ENCODE measurements at regions not wholly inside any gene's neighbourhood (a gene's known extent, or its start where the extent isn't known, plus 50 kb on each side); places are given as distances from the start of the nearest gene placed in this dataset.

DNA sequence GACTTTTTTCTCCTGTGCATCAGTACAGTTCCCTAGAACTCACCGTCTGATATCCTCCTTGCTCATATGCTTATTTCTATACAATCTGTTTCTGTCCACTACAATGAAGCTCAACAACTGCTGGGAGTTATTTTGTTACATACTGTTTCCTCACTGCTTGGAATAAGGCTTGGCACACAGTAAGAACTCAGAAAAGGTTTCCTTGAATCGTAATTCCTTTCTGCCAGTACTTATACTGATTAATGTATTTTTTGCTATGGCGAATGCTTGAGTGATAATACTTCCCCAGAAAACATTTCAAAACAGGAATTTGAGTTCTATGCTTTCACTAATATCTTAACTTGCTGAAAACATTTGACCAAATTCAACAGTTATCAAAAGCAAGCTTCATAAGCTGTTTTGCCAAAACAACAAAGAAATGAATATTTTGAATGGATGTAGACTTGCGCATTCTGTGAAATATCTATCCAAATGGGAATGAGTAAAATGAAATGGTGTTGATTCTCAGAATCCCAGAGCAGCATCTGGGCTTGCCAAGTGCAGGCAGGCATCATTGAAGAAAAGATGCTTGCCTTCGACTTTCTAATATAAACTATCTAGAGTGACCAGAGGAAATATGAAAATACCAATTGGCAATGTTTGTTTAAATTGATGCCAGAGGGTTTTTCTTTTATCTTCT lies 286.3 kb downstream of the RAP2B start:
- DNase-seq, result no peak
- intact Hi-C loops (cut with micrococcal nuclease), result loop anchor here (10.0 kb wide), 1 partner anchor 317 kb away; no protein-coding TSS in a partner anchor
- Mint-ChIP-seq H3K4me1 (no peaks in the 10 kb centered on the region), H3K27me3 (no peaks in the 10 kb centered on the region), H3K4me3 (no peak overlapping the region), H3K36me3 (ENCODE audit: low read depth) (no peaks in the 10 kb centered on the region), H3K27ac (no peak overlapping the region), H3K9me3 (no peaks in the 10 kb centered on the region)
- ATAC-seq (ENCODE audit: low read depth), result no peak
- ChIA-PET POLR2A (no interaction called here), CTCF (no interaction called here)
- TF ChIP-seq, protein P1, sequence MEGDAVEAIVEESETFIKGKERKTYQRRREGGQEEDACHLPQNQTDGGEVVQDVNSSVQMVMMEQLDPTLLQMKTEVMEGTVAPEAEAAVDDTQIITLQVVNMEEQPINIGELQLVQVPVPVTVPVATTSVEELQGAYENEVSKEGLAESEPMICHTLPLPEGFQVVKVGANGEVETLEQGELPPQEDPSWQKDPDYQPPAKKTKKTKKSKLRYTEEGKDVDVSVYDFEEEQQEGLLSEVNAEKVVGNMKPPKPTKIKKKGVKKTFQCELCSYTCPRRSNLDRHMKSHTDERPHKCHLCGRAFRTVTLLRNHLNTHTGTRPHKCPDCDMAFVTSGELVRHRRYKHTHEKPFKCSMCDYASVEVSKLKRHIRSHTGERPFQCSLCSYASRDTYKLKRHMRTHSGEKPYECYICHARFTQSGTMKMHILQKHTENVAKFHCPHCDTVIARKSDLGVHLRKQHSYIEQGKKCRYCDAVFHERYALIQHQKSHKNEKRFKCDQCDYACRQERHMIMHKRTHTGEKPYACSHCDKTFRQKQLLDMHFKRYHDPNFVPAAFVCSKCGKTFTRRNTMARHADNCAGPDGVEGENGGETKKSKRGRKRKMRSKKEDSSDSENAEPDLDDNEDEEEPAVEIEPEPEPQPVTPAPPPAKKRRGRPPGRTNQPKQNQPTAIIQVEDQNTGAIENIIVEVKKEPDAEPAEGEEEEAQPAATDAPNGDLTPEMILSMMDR (IDR thresholded peaks at IDR 0.05), result no peak

DNA sequence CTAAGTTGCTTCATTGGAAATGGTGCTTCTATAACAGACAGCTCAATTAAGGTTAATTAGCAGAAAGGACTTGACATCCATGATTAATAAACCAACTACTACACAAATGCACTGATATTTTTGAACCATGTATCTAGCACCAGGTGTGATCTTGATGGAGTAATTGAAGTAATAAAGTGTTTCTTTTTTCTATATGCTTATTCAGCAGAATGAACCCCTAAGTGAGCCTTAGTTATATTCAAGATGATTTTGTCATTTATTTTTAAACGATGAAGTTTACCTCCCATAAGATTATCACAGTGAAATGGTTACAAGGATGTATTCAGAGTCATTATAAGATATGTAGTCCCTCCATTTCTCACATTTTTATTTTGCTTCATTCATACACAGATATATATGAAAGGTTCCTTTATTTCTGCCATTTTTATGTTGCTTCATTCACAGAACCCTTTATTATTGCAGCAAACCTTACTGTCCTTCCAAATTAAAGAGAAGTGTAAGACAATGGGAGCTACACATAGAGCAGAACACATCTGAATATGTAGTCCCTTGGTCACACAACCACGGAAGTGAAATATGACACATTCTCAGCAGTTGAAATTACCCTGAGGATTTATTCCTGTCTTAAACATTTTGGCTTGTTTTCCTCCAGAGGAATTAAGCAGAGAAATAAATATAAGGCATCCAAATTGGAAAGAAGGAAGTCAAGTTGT lies 295.0 kb downstream of the RAP2B start:
- intact Hi-C loops (cut with micrococcal nuclease), result no loop called here
- no peak for DNase-seq
- ChIA-PET POLR2A (no interaction called here), CTCF (no interaction called here)
- Mint-ChIP-seq H3K4me3 (no peak overlapping the region), H3K4me1 (no peaks in the 10 kb centered on the region), H3K36me3 (ENCODE audit: low read depth) (no peaks in the 10 kb centered on the region), H3K9me3 (no peaks in the 10 kb centered on the region), H3K27me3 (no peaks in the 10 kb centered on the region), H3K27ac (no peak overlapping the region)
- TF ChIP-seq, protein P1 (IDR thresholded peaks at IDR 0.05), result no peak
- ATAC-seq (ENCODE audit: low read depth), result no peak

DNA sequence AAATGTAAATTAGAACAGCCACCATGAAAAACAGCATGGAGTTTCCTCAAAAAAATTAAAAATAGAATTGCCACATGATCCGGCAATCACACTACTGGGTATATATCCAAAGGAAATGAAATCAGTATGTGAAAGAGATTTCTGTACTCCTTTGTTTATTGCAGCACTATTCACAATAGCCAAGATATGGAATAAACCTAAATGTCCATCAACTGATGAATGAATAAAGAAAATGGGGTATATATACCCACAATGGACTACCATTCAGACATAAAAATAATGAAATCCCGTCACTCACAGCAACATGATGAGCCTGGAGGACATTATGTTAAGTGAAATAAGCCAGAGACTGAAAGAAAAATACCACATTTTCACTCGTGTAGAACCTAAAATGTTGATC lies 296.9 kb downstream of the RAP2B start:
- Mint-ChIP-seq H3K36me3 (ENCODE audit: low read depth) (no peaks in the 10 kb centered on the region), H3K9me3 (no peaks in the 10 kb centered on the region), H3K27me3 (no peaks in the 10 kb centered on the region), H3K4me1 (peaks cover 1% of the 10 kb centered on the region), H3K4me3 (no peak overlapping the region), H3K27ac (no peak overlapping the region)
- ChIA-PET CTCF (no interaction called here), POLR2A (no interaction called here)
- no peak for DNase-seq
- TF ChIP-seq, protein P1 (IDR thresholded peaks at IDR 0.05), result no peak
- intact Hi-C loops (cut with micrococcal nuclease), result no loop called here
- no peak for ATAC-seq (ENCODE audit: low read depth)

DNA sequence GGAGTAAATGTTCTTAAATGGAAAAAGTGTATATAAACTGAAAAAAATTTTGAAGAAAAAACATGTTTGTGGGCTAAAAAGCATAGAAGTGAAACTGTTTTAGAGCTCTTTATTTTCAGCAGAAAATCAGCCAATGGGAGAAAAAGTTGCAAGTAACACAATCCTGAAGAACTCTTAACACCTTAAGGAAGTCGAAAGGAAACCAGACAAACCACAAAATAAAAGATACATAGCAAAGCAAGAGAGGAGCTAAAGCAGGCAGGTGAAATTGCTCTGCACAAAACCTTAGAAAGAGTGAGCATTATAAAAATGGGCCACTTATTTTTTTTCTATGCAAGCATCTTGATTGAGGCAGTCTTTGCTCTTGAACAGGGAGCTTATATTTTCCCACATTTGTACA lies 300.5 kb downstream of the RAP2B start:
- H3K36me3 Mint-ChIP-seq (ENCODE audit: low read depth), result no peaks in the 10 kb centered on the region
- TF ChIP-seq, protein P1 (IDR thresholded peaks at IDR 0.05), result no peak
- ATAC-seq (ENCODE audit: low read depth) (no peak), DNase-seq (no peak)
- ChIA-PET POLR2A (no interaction called here), CTCF (no interaction called here)
- no peaks in the 10 kb centered on the region for H3K9me3 Mint-ChIP-seq
- peaks cover 6% of the 10 kb centered on the region for H3K4me1 Mint-ChIP-seq
- H3K27ac Mint-ChIP-seq, result no peak overlapping the region
- no peak overlapping the region for H3K4me3 Mint-ChIP-seq
- H3K27me3 Mint-ChIP-seq, result no peaks in the 10 kb centered on the region
- intact Hi-C loops (cut with micrococcal nuclease), result no loop called here

DNA sequence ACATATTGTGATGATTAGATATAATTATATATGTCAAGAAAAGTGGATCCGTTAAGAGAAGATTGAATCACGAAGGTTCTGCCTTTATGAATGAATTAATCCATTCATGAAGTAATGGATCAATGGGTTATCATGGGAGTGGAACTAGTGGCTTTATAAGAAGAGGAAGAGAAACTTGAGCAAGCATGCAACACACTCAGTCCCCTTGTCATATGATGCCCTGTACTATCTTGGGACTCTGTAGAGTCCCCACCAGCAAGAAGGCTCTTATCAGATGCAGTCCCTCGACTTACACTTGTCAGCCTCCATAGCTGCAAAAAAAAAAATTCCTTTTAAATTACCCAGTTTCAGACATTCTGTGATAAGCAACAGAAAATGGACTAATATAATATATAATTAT lies 301.9 kb downstream of the RAP2B start:
- H3K27me3 Mint-ChIP-seq, result no peaks in the 10 kb centered on the region
- intact Hi-C loops (cut with micrococcal nuclease), result no loop called here
- H3K9me3 Mint-ChIP-seq, result no peaks in the 10 kb centered on the region
- ChIA-PET POLR2A (no interaction called here), CTCF (no interaction called here)
- H3K4me1 Mint-ChIP-seq, result peaks cover 6% of the 10 kb centered on the region
- H3K4me3 Mint-ChIP-seq, result no peak overlapping the region
- TF ChIP-seq, protein P1 (IDR thresholded peaks at IDR 0.05), result no peak
- H3K36me3 Mint-ChIP-seq (ENCODE audit: low read depth), result no peaks in the 10 kb centered on the region
- ATAC-seq (ENCODE audit: low read depth) (no peak), DNase-seq (no peak)
- H3K27ac Mint-ChIP-seq, result no peak overlapping the region
